Activated T-cell treated with anti-CD3 and anti-CD28 coated beads, Interleukin-2, amount 50 U/mL, for 72 hours (primary cell): ENCODE measurements at regions not wholly inside any gene's neighbourhood (a gene's known extent, or its start where the extent isn't known, plus 50 kb on each side); places are given as distances from the start of the nearest gene placed in this dataset.

Source experiments
- ATAC-seq, 2 donors: fragments of 150-1000 bp; cut with Tn5 transposase; replicated peaks in 1 of 2; 2 replicates each; pipeline ENCODE4 v1.10.0; 2021; ENCODE audit warnings: moderate library complexity in 2 of 2, mild to moderate bottlenecking in 1 of 2
- DNase-seq, 2 donors: peaks; one replicate each; pipeline ENCODE4 v3.0.0; 2021 to 2022; ENCODE audit warnings: mixed read lengths in 1 of 2
- H3K27ac Mint-ChIP-seq: one replicate; pipeline ENCODE4 v1.8.0; 2022; ENCODE audit warnings: mild to moderate bottlenecking, moderate library complexity, mixed read lengths
- H3K27me3 Mint-ChIP-seq: one replicate; pipeline ENCODE4 v1.8.0; 2022; ENCODE audit warnings: low read depth, mixed read lengths
- H3K36me3 Mint-ChIP-seq, 2 donors: one replicate each; pipeline ENCODE4 v1.8.0; 2022; ENCODE audit warnings: mixed read lengths in 2 of 2, mild to moderate bottlenecking in 1 of 2; ENCODE audit not compliant: insufficient read depth in 2 of 2
- H3K4me1 Mint-ChIP-seq: one replicate; pipeline ENCODE4 v1.8.0; 2022; ENCODE audit warnings: low read depth, mixed read lengths
- H3K4me3 Mint-ChIP-seq, 2 donors: one replicate each; pipeline ENCODE4 v1.8.0; 2022; ENCODE audit warnings: mild to moderate bottlenecking in 2 of 2, mixed read lengths in 2 of 2, moderate library complexity in 2 of 2
- H3K9me3 Mint-ChIP-seq, 2 donors: one replicate each; pipeline ENCODE4 v1.8.0; 2022; ENCODE audit warnings: mixed read lengths in 2 of 2

DNA sequence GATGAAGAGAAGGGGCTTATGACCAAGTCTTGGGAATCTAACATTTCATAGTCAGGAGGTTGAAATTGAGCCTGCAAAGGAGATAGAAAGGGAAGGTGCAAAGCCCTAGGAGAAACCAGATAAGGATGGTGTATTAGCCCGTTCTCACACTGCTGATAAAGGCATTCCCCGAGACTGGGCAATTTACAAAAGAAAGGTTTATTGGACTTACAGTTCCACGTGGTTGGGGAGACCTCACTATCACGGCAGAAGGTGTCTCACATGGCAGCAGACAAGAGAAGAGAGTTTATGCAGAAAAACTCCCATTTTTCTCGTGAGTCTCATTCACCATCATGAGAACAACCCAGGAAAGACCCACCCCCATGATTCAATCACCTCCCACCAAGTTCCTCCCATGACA is 129.5 kb upstream of the LNX1 start:
- no peak for DNase-seq
- Mint-ChIP-seq H3K36me3 (no peaks in the 10 kb centered on the region), H3K4me1 (no peaks in the 10 kb centered on the region), H3K27ac (no peak overlapping the region), H3K9me3 (no peaks in the 10 kb centered on the region), H3K27me3 (peaks cover 20% of the 10 kb centered on the region), H3K4me3 (no peak overlapping the region)
- ATAC-seq = no peak

DNA sequence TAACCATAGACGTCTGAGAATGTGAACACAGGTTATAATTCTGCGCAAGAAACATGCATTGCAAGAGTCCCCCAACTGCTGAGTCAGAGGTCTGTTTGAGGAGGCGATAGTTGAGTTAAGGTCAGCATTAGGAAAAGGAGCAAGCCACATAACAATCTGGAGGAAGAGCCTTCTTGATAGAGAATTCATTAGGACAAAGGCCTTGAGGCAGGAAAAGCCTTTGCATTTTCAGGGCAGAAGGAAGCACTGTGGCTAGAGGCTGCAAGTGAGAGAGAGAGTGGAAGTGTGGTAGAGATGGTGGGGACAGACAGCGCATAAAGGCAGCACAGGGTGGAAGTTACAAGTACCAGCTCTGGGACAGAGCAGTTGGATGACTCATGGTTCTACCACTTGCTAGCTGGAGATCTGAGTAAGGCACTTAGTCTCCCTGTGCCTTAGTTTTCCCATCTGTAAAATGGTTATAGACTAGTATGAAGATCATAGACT is 125.8 kb upstream of the LNX1 start:
- Mint-ChIP-seq H3K4me1 (no peaks in the 10 kb centered on the region), H3K27ac (no peak overlapping the region), H3K4me3 (no peak overlapping the region), H3K9me3 (no peaks in the 10 kb centered on the region), H3K27me3 (peaks cover 28% of the 10 kb centered on the region), H3K36me3 (no peaks in the 10 kb centered on the region)
- no peak for ATAC-seq
- DNase-seq = no peak

DNA sequence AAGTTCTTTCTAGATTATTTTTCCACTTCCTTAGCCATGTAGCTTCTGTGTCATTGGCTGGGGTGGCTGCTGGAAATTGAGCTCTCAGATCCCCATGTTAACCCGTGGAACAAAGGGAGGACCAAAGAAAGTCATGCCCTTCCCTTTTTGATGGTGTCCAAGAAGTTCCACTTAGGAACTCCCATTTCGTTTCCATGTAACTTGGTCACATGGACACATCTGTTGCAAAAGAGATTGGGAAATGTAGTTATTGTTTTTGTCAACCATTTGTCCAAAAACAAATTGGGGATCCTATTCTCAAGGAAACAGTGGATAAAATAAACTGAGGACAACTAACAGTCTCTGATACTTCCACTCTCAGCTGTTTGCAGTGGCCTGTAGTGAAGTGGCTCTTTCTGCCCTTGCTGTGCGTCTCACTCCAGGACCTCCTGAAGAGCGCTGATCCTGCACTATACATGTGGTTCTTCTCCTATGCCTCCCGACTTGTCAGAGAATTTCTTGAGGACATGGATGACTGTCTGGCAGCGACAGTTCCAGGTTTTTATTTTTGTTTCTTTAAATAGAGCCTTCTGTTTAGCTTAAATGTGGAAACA is 125.3 kb upstream of the LNX1 start:
- peaks cover 33% of the 10 kb centered on the region for H3K27me3 Mint-ChIP-seq
- no peak for ATAC-seq
- DNase-seq = no peak
- H3K4me1 Mint-ChIP-seq = no peaks in the 10 kb centered on the region
- no peak overlapping the region for H3K4me3 Mint-ChIP-seq
- H3K9me3 Mint-ChIP-seq = no peaks in the 10 kb centered on the region
- H3K27ac Mint-ChIP-seq = no peak overlapping the region
- H3K36me3 Mint-ChIP-seq = no peaks in the 10 kb centered on the region

DNA sequence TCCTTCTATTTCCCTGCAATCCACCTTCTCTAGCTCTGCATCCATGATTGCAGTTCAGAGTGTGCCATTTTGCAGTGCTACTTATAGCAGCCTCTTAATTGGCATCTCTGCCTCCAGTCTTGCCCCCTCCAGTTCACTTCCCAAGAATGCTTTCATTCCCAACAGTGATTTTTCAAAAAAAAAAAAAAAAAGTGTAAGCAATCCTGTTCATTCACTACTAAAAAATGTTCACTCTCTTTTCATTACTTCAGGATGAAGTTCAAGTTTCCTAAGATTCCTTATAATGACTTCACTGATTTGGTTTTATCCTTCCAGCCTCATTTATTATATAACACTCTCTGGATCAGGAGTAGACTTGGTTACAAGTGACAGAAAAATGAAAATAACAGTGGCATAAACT is 124.7 kb upstream of the LNX1 start:
- Mint-ChIP-seq H3K36me3 (no peaks in the 10 kb centered on the region), H3K4me1 (no peaks in the 10 kb centered on the region), H3K9me3 (no peaks in the 10 kb centered on the region), H3K27ac (no peak overlapping the region), H3K27me3 (peaks cover 35% of the 10 kb centered on the region), H3K4me3 (no peak overlapping the region)
- no peak for ATAC-seq
- DNase-seq = no peak

DNA sequence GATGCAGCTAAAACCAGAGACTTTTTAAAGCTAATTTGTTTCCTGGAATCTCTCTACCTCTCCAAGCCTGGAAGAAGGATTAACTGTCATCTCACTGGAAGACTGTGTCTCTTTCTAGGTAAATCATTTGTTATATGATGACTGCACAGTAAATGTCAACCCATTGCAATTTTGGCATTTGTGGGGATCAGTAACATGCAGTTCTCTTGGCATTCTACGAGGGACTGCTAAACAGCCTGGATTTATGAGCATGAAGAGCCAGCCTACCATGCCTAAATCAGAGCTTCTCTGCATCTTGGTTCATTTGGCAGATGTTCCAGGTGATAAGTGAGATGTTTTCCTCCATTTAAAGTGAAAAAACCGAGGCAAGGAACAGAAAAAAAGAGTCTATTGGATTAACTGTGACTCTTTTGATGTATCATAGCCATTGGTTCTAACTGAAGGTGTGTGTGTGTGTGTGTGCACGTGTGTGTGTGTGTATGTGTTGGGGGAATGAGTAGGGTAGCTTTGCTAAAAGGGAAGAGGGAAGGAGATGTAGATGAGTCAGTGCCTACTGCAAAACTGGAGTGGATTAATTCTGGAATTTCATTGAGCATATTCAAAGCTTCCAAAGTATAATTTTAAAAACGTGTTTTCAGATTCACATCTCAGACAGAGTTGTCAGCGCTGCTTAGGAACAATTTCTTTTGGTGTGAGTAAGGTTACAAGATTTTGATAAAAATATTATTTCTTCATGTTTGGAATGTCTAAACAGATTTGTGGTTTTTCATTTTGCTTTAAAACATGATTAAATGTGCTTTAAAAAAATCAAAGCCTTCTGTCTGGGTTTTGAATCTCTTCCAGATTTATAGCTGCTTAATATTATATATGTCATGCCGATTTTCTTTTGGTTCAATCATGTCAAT is 123.2 kb upstream of the LNX1 start:
- H3K36me3 Mint-ChIP-seq = no peaks in the 10 kb centered on the region
- no peak for ATAC-seq
- peaks cover 28% of the 10 kb centered on the region for H3K27me3 Mint-ChIP-seq
- H3K27ac Mint-ChIP-seq = no peak overlapping the region
- no peak for DNase-seq
- H3K4me3 Mint-ChIP-seq = no peak overlapping the region
- no peaks in the 10 kb centered on the region for H3K9me3 Mint-ChIP-seq
- no peaks in the 10 kb centered on the region for H3K4me1 Mint-ChIP-seq

DNA sequence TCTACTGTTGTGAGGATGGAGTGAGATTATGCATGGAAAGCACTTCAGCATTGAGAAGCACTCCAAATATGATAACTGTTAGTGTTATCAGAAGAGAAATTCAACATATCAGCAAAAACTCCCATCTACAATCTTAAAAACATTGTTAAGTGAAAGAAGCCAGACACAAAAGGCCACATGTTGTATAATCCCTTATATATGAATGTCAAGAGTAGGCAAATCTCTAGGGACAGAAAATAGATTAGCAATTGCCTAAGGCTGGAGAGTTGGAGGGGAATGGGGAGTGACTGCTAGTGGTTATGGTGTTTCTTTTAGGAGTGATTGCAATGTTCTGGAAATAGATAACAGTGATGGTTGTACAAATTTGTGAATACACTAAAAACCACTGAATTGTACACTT is 122.5 kb upstream of the LNX1 start:
- DNase-seq (no peak), ATAC-seq (no peak)
- Mint-ChIP-seq H3K27me3 (peaks cover 28% of the 10 kb centered on the region), H3K36me3 (no peaks in the 10 kb centered on the region), H3K4me3 (no peak overlapping the region), H3K9me3 (no peaks in the 10 kb centered on the region), H3K27ac (no peak overlapping the region), H3K4me1 (no peaks in the 10 kb centered on the region)

DNA sequence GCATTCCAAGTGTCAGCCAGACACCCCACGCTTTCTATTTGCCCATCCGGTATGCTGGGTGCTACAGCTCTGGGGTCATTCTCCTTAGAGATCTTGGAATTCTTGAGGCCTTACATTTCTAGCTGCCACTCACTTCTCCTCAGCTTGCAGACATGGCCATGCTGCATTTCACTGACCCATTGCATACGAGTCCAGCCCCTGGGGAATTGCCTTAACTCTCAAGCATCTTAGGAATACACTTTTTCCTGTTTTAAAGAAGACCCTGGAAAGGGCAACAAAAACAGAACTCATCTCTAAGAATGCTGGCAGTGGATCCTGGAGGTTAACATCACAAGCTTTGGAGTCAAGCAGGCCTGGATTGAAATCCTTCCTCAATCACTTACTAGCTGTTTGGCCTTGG is 122.0 kb upstream of the LNX1 start:
- Mint-ChIP-seq H3K27me3 (peaks cover 28% of the 10 kb centered on the region), H3K4me1 (no peaks in the 10 kb centered on the region), H3K36me3 (no peaks in the 10 kb centered on the region), H3K27ac (no peak overlapping the region), H3K9me3 (no peaks in the 10 kb centered on the region), H3K4me3 (no peak overlapping the region)
- DNase-seq = no peak
- ATAC-seq = no peak

DNA sequence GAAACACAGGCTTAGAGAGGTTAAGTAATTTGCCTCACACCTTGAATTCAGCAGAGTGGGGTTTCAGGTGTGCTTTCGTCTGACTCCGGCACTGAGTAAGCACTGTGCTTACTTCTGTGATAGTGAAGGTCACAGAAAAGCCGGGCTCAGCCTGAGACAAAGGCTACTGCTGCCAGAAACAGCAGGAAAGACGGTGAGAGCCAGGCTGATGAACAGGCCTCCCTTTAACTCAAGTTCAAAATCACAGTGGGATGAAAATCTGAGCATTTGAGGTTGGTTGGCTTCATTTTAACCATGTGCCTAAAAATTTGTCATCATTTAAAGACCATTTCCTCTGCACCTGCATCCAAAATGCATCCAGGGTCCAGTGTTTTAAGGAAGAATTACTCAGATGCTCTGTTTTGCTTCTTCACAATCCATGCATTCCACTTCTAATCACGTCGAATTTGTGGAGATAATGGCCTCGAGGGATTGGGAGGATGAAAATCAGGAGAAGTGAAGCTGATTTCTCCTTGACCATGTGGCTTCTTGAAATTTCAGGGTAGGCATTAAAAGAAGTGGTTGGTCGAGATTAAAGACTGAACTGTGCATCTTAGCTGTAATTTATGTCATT is 121.2 kb upstream of the LNX1 start:
- no peak overlapping the region for H3K4me3 Mint-ChIP-seq
- H3K27me3 Mint-ChIP-seq = peaks cover 28% of the 10 kb centered on the region
- ATAC-seq (no peak), DNase-seq (no peak)
- no peaks in the 10 kb centered on the region for H3K36me3 Mint-ChIP-seq
- H3K27ac Mint-ChIP-seq = no peak overlapping the region
- no peaks in the 10 kb centered on the region for H3K9me3 Mint-ChIP-seq
- H3K4me1 Mint-ChIP-seq = no peaks in the 10 kb centered on the region

DNA sequence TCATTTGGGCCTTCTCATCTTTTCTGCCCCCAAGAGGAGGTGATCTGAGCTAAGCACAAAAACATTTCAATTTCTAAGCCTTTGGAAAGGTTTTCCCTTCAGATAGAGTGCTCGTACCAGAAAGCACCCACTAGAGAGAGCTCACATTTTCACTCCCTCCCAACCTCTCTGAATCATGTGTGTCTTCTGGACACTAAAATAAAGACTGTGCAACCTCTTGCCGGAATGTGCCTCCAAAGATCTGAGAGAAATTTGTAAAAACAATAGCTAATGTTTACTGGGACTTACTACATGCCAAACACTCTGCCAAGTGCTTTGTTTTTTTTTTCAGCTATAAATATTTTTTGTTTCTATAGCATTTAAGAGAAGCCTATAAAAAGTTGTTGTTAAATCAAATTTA is 120.6 kb upstream of the LNX1 start:
- DNase-seq (no peak), ATAC-seq (no peak)
- no peaks in the 10 kb centered on the region for H3K36me3 Mint-ChIP-seq
- H3K4me1 Mint-ChIP-seq = no peaks in the 10 kb centered on the region
- no peak overlapping the region for H3K27ac Mint-ChIP-seq
- H3K9me3 Mint-ChIP-seq = no peaks in the 10 kb centered on the region
- peaks cover 31% of the 10 kb centered on the region for H3K27me3 Mint-ChIP-seq
- no peak overlapping the region for H3K4me3 Mint-ChIP-seq

DNA sequence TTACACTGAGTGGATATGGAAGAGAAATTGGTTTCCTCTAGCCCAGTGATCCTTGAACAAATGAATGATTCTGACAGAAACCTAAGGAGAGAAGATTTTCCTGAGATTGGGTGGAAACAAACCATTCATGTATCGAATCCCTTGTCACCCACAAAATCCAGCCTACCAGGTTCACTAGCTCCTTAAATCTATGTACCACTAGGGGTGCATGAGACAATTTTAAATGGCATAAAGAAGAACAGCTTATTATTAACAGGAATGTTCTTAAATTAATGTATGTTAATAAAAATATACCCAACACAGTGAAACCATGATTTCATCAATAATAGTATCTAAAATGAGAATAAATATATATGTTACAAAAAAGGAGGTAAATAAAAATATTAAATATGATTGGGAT is 118.4 kb upstream of the LNX1 start:
- Mint-ChIP-seq H3K27ac (no peak overlapping the region), H3K4me1 (no peaks in the 10 kb centered on the region), H3K4me3 (no peak overlapping the region), H3K9me3 (no peaks in the 10 kb centered on the region), H3K27me3 (peaks cover 24% of the 10 kb centered on the region), H3K36me3 (no peaks in the 10 kb centered on the region)
- DNase-seq = no peak
- ATAC-seq = no peak

DNA sequence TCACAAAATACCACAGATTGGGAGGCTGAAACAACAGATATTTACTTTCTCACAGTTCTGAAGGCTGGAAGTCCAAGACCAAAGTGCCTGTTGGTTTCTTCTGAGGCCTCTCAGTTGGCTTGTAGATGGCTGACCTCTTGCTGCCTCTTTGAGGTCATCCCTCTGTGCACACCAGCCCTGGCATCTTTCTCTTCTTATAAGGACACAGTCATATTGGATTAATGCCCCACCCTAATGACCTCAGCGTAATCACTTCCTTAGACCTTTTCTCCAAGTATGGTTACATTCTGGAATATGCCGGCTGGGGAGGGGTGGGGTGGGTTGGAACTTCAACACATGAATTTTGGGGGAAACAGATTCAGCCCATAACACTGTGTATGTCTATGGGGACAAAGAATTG is 116.2 kb upstream of the LNX1 start:
- no peaks in the 10 kb centered on the region for H3K9me3 Mint-ChIP-seq
- no peak overlapping the region for H3K4me3 Mint-ChIP-seq
- peaks cover 27% of the 10 kb centered on the region for H3K27me3 Mint-ChIP-seq
- H3K27ac Mint-ChIP-seq = no peak overlapping the region
- H3K36me3 Mint-ChIP-seq = no peaks in the 10 kb centered on the region
- ATAC-seq (no peak), DNase-seq (no peak)
- peaks cover 10% of the 10 kb centered on the region for H3K4me1 Mint-ChIP-seq

DNA sequence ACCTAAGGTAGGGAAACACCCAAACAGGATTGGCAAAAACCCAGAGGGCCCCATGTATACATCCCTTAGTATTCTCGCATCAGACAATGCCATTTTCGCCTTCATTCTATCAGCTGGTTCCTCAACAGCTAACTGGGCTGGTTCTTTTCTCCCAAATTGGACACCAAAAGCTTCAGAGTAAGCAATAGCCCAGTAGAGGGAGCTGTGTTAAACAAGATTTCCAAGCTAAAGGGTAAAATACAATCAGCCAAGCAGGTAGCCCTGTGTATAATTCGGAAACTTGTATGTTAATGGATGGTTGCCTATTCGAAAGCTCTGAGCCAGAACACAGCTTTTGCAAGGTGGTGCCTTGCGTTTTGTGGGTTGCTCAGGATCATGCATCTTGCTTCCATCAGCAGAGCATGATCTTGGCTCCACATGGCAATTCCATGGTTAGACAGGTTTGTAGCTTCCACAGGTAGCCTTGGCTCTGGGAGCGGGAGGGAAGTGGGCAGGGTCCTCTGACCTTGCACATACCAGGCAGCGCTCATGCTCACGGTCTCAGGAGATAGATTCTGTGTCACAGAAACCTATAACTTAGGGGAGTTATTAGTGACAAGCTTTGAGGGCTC is 115.2 kb upstream of the LNX1 start:
- no peaks in the 10 kb centered on the region for H3K9me3 Mint-ChIP-seq
- no peak overlapping the region for H3K27ac Mint-ChIP-seq
- H3K4me1 Mint-ChIP-seq = peaks cover 13% of the 10 kb centered on the region
- H3K36me3 Mint-ChIP-seq = no peaks in the 10 kb centered on the region
- H3K27me3 Mint-ChIP-seq = peaks cover 22% of the 10 kb centered on the region
- no peak overlapping the region for H3K4me3 Mint-ChIP-seq
- no peak for DNase-seq
- ATAC-seq = no peak

DNA sequence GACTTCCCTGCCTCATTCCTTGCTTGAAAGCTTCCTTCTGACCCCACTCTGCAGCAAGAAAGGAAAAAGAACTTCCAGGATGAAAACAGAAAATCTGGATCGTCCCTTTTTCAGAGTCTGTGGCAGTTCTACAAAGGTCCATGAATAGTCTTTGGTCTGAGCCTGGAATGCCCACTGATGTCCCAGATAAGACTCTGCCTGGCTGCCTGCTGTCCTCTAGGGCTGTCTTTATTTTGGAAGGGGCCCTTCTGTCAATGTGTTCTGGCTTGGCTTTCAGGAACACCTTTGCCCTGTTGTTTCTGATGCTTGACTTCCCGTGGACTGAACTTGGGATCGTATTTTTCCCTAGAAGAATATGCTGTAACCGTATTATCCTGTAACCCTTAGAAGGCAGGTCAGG is 114.7 kb upstream of the LNX1 start:
- Mint-ChIP-seq H3K27ac (no peak overlapping the region), H3K36me3 (no peaks in the 10 kb centered on the region), H3K4me1 (peaks cover 13% of the 10 kb centered on the region), H3K9me3 (no peaks in the 10 kb centered on the region), H3K4me3 (no peak overlapping the region), H3K27me3 (peaks cover 20% of the 10 kb centered on the region)
- no peak for ATAC-seq
- DNase-seq = no peak
